ENCODE measurements at regions not wholly inside any gene's neighbourhood (a gene's known extent, or its start where the extent isn't known, plus 50 kb on each side); places are given as distances from the start of the nearest gene placed in this dataset.

- TF ChIP-seq MAX (IDR thresholded peaks at IDR 0.05), result no peak
- TF ChIP-seq RAD21 (IDR thresholded peaks at IDR 0.05; ENCODE audit: low read depth), result no peak
- no peak for TF ChIP-seq CEBPB (IDR thresholded peaks at IDR 0.05; ENCODE audit: low read depth)
- TF ChIP-seq POLR2AphosphoS5 (IDR thresholded peaks at IDR 0.05; ENCODE audit: low read depth, low read length), result no peak
- no peak for TF ChIP-seq SRF (IDR thresholded peaks at IDR 0.05; ENCODE audit: low read depth)
- TF ChIP-seq EZH2phosphoT487 (IDR thresholded peaks at IDR 0.05; ENCODE audit: borderline replicate concordance), result no peak
- TF ChIP-seq EZH2 (IDR thresholded peaks at IDR 0.05), result no peak
Measured at GRCh38 chr2:133660510-133660909, 92.2 kb upstream of the NCKAP5 start (continued).

- Histone ChIP-seq H3K27ac (ENCODE audit: low read depth, low read length) (no peak overlapping the region), H3K4me3 (replicated peaks in 1 of 2; ENCODE audit: low read depth in 1 of 2, low read length in 2 of 2) (no peak overlapping the region), H2AFZ (ENCODE audit: low read depth, low read length, poor library complexity, severe bottlenecking) (no peak overlapping the region), H3K9ac (ENCODE audit: low read length) (no peak overlapping the region), H3K9me2 (ENCODE audit: insufficient read depth) (no peaks in the 10 kb centered on the region), H3K36me3 (ENCODE audit: control insufficient read depth in 1 of 2, insufficient read depth in 2 of 2, low read length in 2 of 2) (no peaks in the 10 kb centered on the region), H3K4me1 (ENCODE audit: control insufficient read depth in 1 of 2, insufficient read depth in 2 of 2, low read length in 2 of 2) (no peaks in the 10 kb centered on the region), H3K79me2 (ENCODE audit: insufficient read depth, low read length) (no peaks in the 10 kb centered on the region), H4K20me1 (ENCODE audit: insufficient read depth) (no peaks in the 10 kb centered on the region), H3K4me2 (ENCODE audit: low read length) (no peak overlapping the region), H3K27me3 (ENCODE audit: insufficient read depth, low read length) (no peaks in the 10 kb centered on the region), H3K9me3 (ENCODE audit: control insufficient read depth in 1 of 2, insufficient read depth in 1 of 2, low read depth in 1 of 2, low read length in 2 of 2) (no peaks in the 10 kb centered on the region)
- DNase-seq (ENCODE audit: low read depth, low spot score) (no peak), ATAC-seq (no peak)
- POLR2A ChIA-PET, result no interaction called here
- BruUV-seq (replicated peaks), result no TSS peak
- CTCF ChIA-PET, result no interaction called here
- intact Hi-C loops (cut with micrococcal nuclease), result no loop called here
- RAD21 ChIA-PET (ENCODE audit: low non-redundant PET in 1 of 2, low total read pairs in 2 of 2, uncharacterized antibody in 2 of 2, unreplicated experiment in 2 of 2), result no interaction called here
- TF ChIP-seq EGR1 (IDR thresholded peaks at IDR 0.05; ENCODE audit: low read depth) (no peak), SIN3A (IDR thresholded peaks at IDR 0.05; ENCODE audit: low read depth) (no peak), EZH2 (IDR thresholded peaks at IDR 0.05) (no peak), POLR2A (IDR thresholded peaks at IDR 0.05; ENCODE audit: borderline replicate concordance, extremely low read depth, insufficient read depth, insufficient read length) (no peak), ZFX (IDR thresholded peaks at IDR 0.05) (no peak), RAD21 (IDR thresholded peaks at IDR 0.05; ENCODE audit: low read depth) (no peak), REST (IDR thresholded peaks at IDR 0.05; ENCODE audit: low read depth) (no peak), CTCF (IDR thresholded peaks at IDR 0.05 in 2 of 3, conservative IDR thresholded peaks at IDR 0.05 in 1 of 3; ENCODE audit: borderline replicate concordance in 1 of 3, insufficient read depth in 1 of 3, low read depth in 2 of 3, low read length in 2 of 3) (no peak), ZNF274 (IDR thresholded peaks at IDR 0.05; ENCODE audit: low read depth, low read length) (no peak), JUND (IDR thresholded peaks at IDR 0.05) (no peak)
Measured at GRCh38 chr2:133661392-133661791, 93.1 kb upstream of the NCKAP5 start.
